ENCODE measurements at regions not wholly inside any gene's neighbourhood (a gene's known extent, or its start where the extent isn't known, plus 50 kb on each side); places are given as distances from the start of the nearest gene placed in this dataset.

- TF ChIP-seq POLR2A (IDR thresholded peaks at IDR 0.05) (no peak), POLR2AphosphoS5 (IDR thresholded peaks at IDR 0.05) (no peak)
These were observed 249.3 kb downstream of the BLID start for GRCh38 chr11:121866754-121867153.

Data from transverse colon (tissue), 3 donors.